NK-92 (cell line): ENCODE measurements at regions not wholly inside any gene's neighbourhood (a gene's known extent, or its start where the extent isn't known, plus 50 kb on each side); places are given as distances from the start of the nearest gene placed in this dataset.

Experiments used
- DNase-seq: peaks from one replicate; lab custom pipeline; 2025; ENCODE audit not compliant: unreplicated experiment; lab: John Stamatoyannopoulos, UW

DNA sequence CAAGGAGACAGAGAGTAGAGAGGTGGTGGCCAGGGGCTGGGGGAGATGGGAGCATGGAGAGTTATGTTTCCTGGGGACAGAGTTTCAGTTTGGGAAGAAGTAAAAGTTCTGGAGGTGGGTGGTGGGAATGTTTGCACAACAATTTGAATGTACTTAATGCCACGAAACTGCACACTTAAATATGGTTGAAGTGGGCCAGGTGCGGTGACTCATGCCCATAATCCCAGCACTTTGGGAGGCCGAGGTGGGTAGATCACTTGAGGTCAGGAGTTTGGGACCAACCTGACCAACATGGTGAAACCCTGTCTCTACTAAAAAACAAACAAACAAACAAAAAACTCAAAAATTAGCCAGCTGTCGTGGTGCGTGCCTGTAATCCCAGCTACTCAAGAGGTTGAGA lies 137.2 kb downstream of the PFKFB3 start:
- no peak for DNase-seq

DNA sequence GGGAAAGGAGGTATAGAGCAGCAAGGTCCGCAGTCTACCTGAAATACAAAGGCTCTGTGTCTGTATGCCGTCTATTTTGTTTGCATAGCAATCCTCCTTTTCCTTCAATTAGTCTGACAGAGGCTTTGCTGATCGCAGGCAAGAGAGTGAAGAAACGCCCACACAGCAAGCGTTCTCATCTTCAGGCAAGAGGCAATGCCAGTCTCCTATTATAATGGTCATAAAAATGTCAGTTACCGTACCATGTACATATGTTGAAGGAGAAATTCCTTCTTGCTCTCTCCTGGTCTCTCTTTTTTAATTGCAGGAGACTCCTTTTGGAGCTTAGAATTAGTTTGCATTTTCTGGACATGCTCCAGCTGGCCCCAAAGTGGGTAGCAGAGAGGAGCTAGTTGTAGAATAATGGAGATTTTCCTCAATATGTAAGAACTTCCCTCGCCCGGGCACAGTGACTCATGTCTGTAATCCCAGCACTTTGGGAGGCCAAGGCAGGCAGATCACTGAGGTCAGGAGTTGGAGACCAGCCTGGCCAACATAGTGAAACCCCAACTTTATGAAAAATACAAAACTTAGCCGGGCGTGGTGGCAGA lies 139.5 kb downstream of the PFKFB3 start:
- DNase-seq = no peak

DNA sequence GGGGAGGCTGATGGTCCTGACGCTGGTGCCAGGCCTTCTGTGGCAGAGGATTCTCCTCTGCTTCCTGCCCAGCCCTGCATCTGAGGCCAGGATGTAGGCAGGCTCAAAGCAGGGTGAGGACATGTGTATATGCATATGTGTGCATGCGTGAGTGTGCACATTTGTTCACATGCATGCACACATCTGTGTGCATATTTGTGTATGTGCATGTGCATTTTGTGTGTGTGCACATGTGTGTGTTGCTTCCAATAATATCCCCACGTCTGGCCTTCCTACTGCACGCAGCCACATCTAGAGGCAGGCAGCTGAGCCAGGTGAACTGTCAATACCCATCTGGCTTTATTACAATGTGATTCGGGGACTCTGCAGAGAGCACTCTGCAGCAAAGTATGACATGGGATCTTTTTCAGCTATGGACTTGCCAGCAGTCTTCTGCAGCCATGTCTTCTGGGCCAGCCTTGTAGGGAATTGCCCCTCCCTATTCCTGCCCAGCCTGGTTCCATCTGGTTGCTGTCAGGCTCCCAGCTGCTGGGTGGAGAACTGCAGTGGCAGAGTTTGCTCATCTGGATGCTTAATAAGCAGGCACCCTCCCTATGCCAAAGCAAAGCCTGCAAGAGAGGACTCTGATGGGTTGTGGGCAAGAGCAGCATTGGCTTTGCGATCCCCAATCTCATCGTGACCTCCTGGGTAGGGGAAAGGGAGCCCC lies 140.7 kb downstream of the PFKFB3 start:
- no peak for DNase-seq

DNA sequence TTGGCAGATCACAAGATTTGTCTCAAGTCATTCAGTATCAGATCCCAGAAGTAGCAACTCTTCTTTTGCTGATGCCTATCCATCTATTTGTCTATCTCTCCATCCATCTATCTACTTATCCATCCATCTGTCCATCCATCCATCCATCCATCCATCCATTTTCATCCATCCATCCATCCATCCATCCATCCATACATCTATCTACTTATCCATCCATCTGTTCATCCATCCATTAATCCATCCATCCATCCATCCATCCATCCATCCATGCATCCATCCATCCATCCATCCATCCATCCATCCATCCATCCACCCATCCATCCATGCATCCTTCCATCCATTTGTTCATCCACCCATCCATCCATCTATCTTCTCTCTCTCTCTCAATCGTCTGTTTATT lies 142.7 kb downstream of the PFKFB3 start:
- no peak for DNase-seq

DNA sequence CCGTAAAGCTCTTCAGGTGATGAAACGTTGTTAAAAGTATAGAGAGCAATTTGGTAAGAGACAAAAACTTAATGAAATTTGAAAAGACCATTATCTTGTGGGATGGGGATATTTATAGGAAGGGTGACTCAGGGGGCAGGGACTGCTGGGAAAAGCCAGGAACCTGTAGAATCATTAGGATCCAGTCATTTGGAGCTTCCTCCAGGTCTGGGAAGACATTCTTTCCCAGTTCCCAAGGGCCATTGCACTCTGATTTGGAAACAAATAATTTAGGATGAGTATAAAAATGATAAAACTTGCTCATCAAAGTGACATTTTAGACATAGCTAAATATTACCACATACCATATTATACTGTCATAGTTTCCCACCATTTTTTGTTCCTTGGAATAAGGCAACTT lies 143.9 kb downstream of the PFKFB3 start:
- DNase-seq = no peak

DNA sequence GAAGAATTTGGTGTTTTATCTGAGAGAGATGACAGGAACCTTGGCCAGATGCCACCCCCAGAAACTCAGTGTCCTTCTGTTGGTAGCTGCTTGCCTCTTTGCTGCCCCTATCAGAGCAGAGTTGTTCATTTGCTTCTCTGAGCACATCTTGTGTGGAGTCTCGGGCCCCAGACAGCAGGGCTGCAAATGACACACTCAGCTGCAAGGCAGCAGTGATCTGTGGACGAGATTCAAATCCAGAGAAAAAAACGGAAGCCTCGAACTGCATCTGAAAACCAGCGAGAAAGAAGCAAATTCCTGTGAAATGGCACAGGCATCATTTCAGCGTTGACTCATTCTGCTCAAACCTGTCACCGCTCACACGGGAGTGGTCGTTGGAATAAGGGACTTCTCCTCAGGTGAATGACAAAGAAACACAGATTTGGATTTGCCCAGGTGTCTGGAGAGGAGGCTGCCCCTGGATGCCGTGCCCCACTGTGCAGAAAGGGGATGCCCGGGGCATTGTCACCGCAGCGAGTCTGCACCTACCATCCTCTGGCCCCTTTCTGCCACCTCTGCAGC lies 144.7 kb downstream of the PFKFB3 start:
- no peak for DNase-seq

DNA sequence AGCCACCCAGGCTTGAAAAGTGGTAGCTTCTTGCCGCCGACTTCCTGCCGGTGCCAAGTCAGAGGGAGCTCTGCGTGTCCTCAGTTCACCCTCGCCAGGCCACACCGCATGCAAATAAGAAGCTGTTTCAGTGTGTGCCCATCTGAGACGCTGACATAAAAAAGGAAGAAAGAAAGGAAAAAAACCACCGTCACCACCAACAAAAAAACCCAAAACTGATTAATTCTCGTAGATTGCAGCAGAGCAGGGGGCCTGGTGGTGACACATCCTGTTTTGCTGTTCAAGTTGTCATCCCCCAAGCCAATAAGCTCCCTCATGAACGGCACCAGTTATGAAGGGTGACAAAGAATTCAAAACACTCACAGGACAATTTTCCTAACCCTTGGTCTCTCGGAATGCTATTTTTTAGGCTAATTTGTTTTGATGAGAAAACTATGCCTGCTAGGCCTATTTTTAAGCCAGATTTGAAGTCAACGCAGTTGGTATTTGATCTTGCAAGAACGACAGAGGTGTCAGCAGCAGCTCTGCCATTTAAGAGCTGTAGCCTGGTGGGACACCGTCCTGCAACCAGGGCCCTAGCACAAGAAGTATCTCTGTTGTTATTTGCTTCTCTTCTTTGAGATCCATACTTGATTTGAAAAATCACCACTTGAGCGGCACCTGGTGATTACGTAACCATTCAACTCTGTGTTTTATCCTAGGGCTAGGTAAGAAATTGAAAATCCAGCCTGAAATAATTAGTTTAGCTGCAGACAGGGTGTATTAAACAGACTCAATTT lies 145.6 kb downstream of the PFKFB3 start:
- peak; percentile 13 for DNase-seq

DNA sequence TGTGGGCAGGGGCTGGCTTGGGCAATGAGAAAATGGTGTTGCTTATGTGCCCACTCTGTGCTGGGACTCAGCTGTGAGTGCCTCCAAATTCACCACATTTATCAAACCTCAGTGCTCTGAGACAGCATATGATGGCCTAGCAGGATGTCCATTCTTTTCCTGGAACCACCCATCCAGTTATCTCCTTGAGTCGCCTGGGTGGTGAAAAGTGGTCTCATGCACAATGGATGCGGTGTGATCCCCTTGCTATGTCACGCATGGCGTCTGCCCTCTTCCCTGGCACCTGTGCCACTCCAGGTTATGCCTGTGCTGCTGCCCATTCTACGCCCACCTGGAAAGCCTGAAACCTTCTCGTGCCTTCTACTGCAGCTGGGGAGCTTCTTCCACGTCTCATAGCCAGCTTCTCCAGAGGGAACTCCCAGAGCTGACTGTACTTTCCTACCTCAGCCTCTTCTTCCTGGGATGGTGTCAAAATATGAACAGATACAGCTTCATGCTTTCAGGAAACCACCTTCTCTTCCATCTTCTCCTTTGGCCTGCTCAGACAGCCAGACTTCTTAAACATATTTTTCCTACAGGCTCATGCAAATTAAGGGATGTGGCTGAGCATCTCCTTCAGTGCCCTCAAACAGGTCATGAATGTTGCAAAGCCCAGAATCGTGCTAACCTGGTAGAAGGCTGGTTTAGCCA lies 147.3 kb downstream of the PFKFB3 start:
- no peak for DNase-seq

DNA sequence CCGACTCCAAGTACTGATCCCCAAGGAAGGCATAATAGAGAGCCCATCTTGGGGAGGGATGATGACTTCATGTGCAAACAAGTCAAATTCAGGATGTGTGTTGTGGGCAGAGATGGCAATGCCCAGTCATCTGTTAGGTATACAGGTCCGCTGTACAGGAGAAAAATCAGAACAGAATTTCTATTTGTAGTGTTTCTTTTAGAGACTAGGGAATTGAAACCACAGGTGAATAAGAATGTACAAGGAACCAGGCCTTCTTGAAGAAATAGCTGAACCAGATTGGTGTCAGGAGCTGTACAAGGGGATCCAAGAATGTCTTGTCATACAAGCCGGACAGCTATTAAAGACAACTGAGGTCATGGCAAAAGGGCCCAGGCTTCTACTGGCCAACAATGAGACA lies 147.9 kb downstream of the PFKFB3 start:
- no peak for DNase-seq

DNA sequence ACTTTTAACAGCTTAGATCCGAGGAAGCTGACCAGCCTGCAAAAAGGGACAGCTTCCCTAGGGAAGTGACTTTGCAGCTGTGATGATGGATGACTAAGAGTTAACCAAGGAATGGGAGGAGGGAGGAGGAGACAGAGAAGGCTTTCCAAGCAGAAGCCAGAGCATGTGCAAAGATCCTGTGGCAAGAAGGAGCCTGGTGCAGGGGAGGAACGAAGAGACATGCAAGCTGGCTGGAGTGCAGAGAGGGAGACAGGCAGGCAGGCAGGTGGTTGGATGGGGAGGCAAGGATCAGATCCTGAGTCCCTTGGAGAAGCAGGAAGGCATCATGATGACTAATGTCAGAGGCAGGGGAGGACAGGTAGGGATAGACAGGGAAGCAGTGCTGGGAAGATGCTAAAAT lies 148.8 kb downstream of the PFKFB3 start:
- no peak for DNase-seq

DNA sequence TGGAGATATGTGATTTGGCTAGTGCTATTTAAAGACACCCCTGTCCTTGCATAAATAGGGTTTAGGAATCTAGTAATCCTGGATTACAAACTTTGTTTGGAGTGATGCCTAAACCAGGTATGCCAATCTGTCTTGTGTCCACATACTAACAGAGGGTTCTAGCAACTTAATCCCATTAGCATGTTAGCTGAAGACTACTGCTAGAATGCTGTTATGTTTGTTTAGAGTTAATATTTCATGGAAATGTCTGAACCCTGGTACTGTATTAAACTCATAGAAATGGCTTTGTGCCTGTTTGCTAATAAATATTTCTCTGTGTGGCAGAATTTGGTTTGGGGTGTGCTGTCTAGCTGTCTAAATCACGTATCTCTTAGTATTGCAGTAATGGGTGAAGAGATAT lies 150.8 kb downstream of the PFKFB3 start:
- DNase-seq = no peak

DNA sequence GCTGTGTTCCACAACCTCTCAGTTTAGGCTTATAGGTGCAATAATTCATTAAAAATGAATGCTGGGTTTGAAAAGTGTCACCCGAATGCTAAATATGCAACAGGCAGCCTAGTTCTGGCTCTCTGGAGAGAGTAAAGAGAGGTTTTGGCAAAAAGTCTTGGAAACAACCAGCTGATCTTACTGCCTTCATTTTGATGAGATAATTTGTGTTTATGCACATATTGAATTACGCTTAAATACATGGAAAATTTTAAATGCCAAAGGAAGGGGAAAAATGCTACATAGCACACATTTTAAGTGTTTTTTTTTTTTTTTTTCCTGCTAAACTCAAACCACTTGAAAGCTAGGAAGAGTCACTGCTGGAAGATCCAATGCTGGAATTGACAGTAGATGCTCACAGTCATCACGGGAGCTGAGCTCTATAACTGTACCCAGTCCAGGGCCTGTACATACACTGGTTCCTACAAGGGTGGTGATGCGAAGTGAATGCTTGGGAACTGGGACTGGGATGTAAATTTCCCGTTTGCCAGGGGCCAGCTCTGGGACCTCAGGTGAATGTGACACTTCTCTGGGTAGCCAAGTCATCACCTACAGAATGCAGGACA lies 151.5 kb downstream of the PFKFB3 start:
- no peak for DNase-seq

DNA sequence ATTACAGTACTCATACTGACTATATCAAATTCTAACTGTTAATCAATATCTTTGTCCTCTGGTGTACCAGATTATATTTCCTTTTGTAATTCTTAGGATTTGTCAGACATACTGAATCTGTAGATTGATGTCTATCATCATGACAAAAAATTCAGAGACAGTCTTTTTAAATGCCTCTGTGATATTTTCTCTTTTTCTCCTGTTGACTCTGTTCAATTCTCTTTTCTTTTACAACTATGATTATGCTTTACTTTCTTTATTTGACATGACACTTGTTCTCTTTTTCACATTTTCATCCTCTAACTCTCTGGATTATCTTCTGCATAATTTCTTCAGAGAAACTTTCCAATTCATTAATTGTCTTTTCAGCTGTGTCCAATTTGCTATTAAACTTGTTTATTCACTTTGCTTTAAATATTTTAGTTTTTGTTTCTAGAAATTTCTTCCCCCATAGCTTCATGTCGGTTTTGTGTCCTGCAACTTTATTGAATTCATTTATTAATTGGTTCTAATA lies 153.6 kb downstream of the PFKFB3 start:
- DNase-seq = no peak

DNA sequence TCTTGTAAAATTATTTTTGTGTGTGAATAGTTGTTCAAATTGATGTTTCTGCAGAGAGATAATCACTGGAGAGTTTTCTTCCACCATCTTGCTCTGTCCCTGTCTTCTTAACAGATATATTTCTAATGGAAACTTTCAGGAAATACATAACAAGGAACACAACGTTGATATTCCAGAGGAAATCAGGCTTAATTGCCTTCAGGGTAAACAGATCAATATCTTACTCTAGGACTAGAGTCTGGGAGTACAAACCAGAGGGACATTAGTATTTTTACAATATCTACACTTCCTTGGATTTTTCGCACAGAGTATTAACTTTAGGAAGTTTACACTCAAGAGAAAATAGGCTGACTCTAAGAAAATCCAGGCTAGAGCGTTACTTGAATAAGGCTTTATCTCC lies 159.1 kb downstream of the PFKFB3 start:
- DNase-seq = no peak

DNA sequence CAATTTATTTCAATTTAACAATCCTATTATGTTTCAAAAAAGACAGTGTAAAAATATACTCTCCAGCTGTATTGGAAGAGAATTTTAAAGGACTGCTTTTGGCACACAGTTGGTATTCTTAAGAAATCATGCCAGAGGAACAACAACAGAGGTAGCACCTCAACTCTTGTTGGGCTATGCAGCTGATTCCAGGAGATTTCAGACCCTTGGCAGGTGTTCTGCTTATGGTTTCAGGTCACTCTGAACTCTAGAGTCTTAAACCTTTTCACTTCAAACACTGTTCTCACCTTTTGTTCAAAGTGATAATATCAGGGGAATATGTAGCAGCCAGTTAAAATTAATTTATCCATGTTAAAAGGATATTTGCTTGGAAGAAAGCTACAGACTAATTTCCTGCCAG lies 160.1 kb downstream of the PFKFB3 start:
- DNase-seq = no peak

DNA sequence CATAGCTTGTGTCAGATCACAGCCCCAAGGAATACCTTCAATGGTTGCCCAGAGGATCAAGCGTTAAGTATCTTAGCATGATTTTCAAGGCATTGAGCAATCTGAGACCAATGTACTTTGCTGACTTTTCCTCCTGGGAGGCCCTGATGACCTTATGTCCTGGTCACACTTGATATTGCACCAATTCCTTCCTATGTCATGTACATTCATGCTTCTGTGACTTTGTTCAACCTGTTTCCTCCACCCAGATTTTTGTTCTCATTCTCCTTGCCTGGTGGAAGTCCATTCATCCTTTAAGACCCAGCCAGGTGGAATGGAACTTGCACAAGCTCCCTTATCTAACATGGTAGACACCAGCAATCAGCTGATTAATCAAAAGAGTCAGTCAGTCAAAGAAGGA lies 160.8 kb downstream of the PFKFB3 start:
- DNase-seq = no peak

DNA sequence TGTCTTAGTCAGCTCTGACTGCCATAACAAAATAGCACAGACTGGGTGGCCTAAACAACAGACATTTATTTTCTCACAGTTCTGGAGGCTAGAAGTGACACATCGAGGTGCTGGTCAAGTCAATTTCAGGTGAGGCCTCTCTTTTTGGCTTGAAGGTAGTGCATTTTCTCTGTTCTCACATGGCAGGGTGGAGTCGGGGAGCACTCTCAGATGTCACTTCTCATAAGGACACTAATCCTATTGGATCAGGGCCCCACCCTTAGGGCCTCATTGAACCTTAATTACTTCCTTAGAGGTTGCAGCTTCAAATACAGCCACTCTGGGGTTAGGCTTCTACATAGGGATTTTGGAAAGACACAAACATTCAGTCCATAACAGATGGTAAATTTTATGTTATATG lies 161.6 kb downstream of the PFKFB3 start:
- DNase-seq = no peak

DNA sequence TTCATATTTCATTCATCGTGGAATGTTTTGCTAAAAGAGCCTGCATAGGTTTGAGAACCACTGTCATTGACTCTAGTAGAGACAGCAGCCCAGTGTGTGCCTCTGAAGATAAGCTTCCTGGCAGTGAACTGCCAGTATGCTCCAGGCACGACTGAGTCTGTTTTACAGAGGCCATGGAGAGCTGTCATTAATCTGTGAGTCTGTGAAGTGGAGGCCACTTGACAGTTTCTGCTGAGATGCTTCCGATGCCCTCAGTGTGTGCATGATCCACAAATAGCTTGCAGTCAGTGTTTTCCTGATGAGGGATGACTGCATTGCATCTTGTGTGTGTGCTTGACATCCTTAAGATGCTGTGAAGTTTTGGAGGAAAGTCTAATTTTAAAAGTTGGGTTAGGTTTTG lies 162.2 kb downstream of the PFKFB3 start:
- no peak for DNase-seq

DNA sequence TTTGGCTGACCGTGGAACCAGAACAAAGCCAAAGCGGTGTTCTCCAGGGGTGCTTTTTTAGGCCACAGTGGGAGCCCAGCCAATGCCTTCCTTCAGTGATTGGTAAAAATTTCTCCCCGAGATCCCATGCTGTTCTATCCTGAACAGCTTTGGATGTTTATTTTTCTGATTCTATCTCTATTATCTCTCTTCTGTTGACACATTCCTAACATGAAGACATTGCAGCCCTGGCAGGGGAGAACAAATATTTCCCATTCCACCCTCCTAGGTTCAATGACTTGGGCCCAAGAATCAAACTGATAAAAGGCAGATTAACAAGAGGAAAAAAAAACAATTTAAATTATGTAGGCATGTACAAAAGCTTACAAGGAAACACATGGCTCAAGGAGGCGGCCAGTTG lies 162.7 kb downstream of the PFKFB3 start:
- DNase-seq = no peak
